ENCODE measurements at regions not wholly inside any gene's neighbourhood (a gene's known extent, or its start where the extent isn't known, plus 50 kb on each side); places are given as distances from the start of the nearest gene placed in this dataset.
"Not testable (repeated sequence)": the region's sequence is repeated elsewhere in the genome, so short reads cannot be mapped to it uniquely, and the experiment has no call there.

DNA sequence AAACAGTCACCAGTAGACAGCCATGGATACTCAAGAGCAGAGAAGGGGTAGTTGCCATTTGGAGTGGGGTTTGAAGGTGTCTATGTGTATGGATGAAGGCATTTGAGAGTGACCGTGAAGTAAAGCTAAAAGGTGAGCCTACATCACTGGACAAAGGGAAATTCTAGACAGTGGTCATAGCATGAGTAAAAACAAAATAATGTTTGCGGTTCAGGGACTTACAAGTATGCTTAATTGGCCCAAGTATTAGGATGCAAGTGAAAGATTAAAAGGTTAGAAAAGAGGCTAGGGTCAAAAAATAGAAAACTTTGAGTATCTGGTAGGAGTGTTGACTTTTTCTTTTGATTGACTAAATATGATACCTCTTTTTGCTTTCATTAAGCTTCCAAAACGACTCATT lies 238.1 kb upstream of the SLC8A1 start:
- DNase-seq (ENCODE audit: low read depth, low spot score): no peak

DNA sequence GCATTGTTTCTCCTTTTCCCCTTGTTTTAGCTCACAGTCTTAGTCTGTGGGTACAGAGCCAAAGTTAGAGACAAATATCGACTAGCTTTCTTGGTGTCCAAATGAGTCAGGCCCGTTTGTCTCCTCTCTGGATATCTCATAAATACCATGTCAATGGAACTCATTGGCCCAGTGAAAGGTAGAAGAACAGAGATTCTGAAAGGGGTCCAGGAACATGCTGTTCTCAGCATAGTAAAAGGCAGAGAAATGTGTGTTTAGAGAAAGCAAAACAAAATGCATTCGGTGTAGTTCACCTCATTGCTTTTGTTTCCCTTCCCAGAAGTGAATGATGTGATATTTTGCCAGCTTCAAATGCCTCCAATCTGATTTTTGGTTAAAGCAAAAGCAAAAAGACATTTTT lies 238.6 kb upstream of the SLC8A1 start:
- DNase-seq (ENCODE audit: low read depth, low spot score): no peak

DNA sequence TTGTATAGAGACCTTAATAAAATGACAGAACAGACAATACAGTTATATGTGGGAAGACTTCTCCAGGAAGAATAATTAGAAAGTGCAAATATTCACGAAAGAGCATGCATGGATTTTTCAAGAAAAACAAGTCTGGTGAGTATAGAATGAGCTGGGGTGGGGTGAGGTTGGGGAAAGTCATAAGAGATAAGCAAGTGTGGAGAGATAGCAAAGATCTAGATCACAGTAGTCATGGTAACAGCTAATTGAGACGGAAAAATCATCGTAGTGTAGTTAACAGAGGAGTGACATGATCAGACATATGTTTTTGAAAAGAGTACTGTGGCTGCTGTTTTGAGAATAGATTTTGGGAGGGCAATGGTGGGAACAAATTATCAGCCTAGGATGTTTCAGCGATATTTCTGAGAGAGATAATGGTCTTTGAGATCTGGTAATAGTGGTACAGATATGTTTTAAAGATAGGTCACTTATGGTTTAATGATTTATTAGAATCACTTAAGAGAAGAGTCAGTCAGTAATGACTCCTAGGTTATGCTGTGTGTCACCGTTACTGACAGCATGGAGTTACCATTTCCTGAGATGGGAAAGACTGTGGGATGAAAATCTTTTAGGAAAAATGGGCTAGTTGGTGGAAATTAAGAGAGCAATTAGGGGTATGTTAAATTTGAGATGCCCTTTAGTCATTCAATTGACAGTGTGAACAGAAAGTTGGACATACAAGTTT lies 248.5 kb upstream of the SLC8A1 start:
- no peak for DNase-seq (ENCODE audit: low read depth, low spot score)

DNA sequence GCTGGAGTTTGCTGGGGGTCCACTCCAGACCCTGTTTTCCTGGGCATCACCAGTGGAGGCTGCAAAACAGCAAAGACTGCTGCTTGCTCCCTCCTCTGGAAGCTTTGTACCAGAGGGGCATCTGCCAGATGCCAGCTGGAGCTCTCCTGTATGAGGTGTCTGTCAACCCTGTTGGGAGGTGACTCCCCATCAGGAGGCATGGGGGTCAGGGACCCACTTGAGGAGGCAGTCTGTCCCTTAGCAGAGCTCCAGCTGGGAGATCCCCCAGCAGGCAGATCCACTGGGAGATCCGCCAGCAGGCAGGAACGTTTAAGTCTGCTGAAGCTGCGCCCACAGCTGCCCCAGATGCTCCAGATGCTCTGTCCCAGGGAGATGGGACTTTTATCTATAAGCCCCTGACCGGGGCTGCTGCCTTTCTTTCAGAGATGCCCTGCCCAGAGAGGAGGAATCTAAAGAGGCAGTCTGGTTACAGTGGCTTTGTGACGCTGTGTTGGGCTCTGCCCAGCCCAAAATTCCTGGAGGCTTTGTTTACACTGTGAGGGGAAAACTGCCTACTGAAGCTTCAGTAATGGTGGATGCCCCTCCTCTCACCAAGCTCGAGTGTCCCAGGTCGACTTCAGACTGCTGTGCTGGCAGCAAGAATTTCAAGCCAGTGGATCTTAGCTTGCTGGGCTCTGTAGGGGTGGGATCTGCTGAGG lies 260.5 kb upstream of the SLC8A1 start:
- not testable (repeated sequence) for DNase-seq (ENCODE audit: low read depth, low spot score)

- no peak for DNase-seq (ENCODE audit: low read depth, low spot score)
Observed at GRCh38 chr2:40716879-40717278, 265.0 kb upstream of the SLC8A1 start.

DNA sequence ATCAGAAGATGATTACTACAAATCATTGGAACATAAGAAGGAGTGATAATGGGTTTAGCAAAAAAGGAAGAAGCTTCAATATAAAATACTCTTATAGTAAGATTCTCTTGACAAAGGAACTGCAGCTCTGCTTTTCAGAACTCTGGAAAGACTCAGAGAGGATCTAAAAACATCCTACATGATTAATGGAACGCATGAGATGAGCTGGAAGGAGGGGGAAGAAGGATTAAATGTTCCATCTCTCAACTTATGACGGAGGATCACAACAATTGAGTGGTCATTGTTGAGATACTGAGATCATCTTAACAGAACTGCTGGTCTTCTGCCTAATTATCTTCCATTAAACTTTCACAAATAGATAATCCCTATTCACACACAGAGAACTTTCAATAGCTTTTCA lies 267.5 kb upstream of the SLC8A1 start:
- DNase-seq (ENCODE audit: low read depth, low spot score): no peak

- DNase-seq (ENCODE audit: low read depth, low spot score): no peak
Observed at GRCh38 chr2:40721595-40721994, 269.7 kb upstream of the SLC8A1 start.

DNA sequence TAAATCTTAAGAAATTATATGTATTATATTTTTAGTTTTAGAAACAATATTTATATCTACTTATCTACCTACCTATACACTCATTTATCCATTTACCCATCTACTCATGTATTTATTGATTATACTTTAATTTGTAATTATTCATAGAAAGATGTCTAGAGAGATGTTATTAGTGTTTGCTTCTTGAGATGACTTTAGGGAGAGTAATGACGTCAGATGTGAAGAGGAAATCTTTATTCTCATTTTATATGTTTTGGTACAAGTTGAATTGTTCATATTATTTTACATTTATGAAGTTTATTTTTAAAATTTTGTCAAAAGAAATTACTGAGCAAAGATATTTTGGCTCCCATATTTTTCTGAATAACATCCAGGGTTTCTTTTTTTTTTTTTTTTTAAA lies 271.3 kb upstream of the SLC8A1 start:
- DNase-seq (ENCODE audit: low read depth, low spot score): no peak

GRCh38 chr2:40725040-40725439 lies 273.1 kb upstream of the SLC8A1 start:
- no peak for DNase-seq (ENCODE audit: low read depth, low spot score)

- no peak for DNase-seq (ENCODE audit: low read depth, low spot score)
Observed at GRCh38 chr2:40725950-40726349, 274.1 kb upstream of the SLC8A1 start.

DNA sequence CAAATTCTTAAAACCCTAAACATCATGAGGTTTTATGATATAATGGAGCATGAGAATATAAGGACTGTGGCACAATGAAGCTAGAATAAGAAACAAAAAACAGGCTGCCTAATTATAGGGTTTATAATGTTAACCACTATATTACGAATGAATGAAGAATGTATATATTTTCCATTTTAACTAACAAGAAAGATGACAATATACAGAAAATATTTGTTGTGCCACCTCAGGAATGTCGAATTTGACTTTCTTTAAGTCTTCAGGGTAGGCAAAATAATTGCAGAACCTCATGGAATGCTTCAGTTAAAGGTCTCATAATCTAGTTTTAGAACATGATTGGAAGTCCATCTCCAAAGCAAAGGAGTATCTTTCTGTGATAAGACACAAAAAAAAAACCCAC lies 282.9 kb upstream of the SLC8A1 start:
- no peak for DNase-seq (ENCODE audit: low read depth, low spot score)

- DNase-seq (ENCODE audit: low read depth, low spot score): no peak
Observed at GRCh38 chr2:40737180-40737579, 285.3 kb upstream of the SLC8A1 start.

GRCh38 chr2:40740419-40740818 lies 288.5 kb upstream of the SLC8A1 start:
- no peak for DNase-seq (ENCODE audit: low read depth, low spot score)

- DNase-seq (ENCODE audit: low read depth, low spot score): no peak
Observed at GRCh38 chr2:40741532-40741931, 289.6 kb upstream of the SLC8A1 start.

- DNase-seq (ENCODE audit: low read depth, low spot score): no peak
Observed at GRCh38 chr2:40746191-40746590, 294.3 kb upstream of the SLC8A1 start.

DNA sequence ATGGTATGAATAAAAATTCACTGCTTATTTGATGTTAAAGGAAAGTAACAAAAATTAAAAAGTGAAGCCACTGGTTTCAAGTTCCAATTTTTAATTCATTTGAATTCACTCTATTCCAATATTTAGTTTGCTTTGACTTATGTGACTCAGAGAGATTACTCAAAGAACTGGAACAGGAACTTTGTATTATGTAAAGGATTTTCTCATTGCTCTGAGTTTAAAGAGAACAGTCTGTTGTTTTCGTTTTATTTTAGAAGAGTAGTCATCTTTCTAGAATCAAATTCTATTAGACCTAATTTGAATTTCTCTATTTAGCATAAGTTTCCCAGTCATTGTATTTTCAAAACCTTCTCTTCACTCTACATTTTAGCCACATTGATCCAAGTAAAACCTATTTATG lies 300.1 kb upstream of the SLC8A1 start:
- DNase-seq (ENCODE audit: low read depth, low spot score): no peak

- DNase-seq (ENCODE audit: low read depth, low spot score): no peak
Observed at GRCh38 chr2:40752796-40753195, 300.9 kb upstream of the SLC8A1 start.

- DNase-seq (ENCODE audit: low read depth, low spot score): no peak
Observed at GRCh38 chr2:40754912-40755311, 303.0 kb upstream of the SLC8A1 start.

- DNase-seq (ENCODE audit: low read depth, low spot score): no peak
Observed at GRCh38 chr2:40758401-40759155, 306.7 kb upstream of the SLC8A1 start.

GRCh38 chr2:40760071-40760666 lies 308.3 kb upstream of the SLC8A1 start:
- no peak for DNase-seq (ENCODE audit: low read depth, low spot score)

DNA sequence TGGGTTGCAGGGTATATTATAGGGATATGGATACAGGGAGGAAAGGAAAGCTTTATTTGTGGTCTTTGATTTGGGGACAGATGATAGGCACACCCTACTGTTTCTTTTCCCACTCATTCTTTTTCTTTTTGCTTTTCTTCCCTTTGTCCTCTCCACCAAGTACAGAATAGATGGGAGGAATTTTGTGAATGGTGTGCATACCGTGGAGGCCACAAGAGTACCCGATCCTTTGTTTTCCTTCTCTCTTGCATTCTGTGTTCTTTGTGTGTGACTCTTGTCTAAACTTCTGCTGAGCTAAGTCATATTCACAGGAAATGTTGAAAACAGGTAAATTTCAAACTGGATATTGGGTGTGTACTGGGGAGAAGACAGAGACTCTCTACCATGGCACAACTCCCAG lies 321.4 kb upstream of the SLC8A1 start:
- DNase-seq (ENCODE audit: low read depth, low spot score): no peak

DNA sequence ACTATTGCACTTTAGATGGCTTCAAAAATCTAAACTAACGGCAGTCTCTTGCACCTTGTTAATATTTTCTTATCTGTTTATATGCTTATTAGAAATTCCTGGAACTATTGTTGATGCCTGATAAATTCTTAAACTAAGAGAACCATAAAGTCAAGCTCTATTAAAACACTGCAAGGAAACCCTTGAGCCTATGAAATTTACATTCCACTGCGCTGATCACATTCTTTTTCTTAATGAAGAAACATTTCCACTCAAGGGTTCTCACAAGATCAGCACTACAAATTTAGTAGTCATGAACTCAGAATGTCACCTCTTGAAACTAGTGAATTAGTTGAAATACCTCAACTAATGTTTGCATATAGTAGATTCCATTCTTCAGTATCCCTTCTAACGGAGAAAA lies 331.8 kb upstream of the SLC8A1 start:
- DNase-seq (ENCODE audit: low read depth, low spot score): no peak

Measured in activated naive CD8-positive, alpha-beta T cell treated with anti-CD3 and anti-CD28 coated beads, Interleukin-2, amount 50 U/mL, for 16 hours (primary cell).